ENCODE measurements at regions not wholly inside any gene's neighbourhood (a gene's known extent, or its start where the extent isn't known, plus 50 kb on each side); places are given as distances from the start of the nearest gene placed in this dataset.

GRCh38 chr5:163362840-163363371 is 74.5 kb upstream of the CCNG1 start:
- TF ChIP-seq CTCF (IDR thresholded peaks at IDR 0.05), result no peak
- no peak for TF ChIP-seq ARID4B (CRISPR knock-in tag; IDR thresholded peaks at IDR 0.05; ENCODE audit: borderline replicate concordance)
- TF ChIP-seq JUN (CRISPR knock-in tag; IDR thresholded peaks at IDR 0.05), result no peak

Data from WTC11 (cell line).